Endothelial cell of umbilical vein (primary cell): ENCODE measurements at regions not wholly inside any gene's neighbourhood (a gene's known extent, or its start where the extent isn't known, plus 50 kb on each side); places are given as distances from the start of the nearest gene placed in this dataset.

Experiments used
- EZH2 ChIP-seq: IDR thresholded peaks from 2 replicates; pipeline ENCODE4 v1.6.1; 2012; ENCODE audit warnings: borderline replicate concordance, low read depth, mild to moderate bottlenecking, moderate library complexity, low read length, inconsistent platforms; ENCODE audit not compliant: severe bottlenecking
- POLR2A ChIP-seq: IDR thresholded peaks from 2 replicates; pipeline ENCODE4 v1.6.1; 2012; ENCODE audit warnings: low read depth, mild to moderate bottlenecking, control low read depth, low read length
- POLR2AphosphoS5 ChIP-seq: IDR thresholded peaks from 2 replicates; pipeline ENCODE4 v1.6.1; 2012; ENCODE audit warnings: low read depth, mild to moderate bottlenecking, control low read depth, low read length, moderate library complexity; ENCODE audit not compliant: insufficient read depth

DNA sequence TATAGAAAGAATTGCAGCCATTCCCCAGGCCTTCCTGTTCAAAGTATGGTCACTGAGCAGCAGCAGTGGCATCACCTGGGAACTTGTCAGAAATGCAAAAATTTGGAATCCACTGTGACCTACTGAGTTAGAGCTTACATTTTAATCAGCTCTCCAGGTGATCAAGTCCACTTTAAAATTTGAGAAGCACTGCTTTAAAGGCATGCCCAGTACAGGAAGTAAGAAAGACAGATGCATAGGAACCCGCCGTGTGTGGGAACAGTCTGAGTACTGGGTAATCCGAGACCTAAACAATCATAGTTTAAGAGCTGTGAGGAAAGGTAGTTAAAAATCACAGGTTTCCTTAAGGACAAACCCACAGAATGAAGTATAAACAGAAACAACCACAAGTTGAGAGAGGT is 462.4 kb downstream of the RAB38 start:
- TF ChIP-seq EZH2 (no peak), POLR2AphosphoS5 (no peak), POLR2A (no peak)
